Astrocyte (in vitro differentiated cells and primary cell): ENCODE measurements at regions not wholly inside any gene's neighbourhood (a gene's known extent, or its start where the extent isn't known, plus 50 kb on each side); places are given as distances from the start of the nearest gene placed in this dataset.
A peak's percentile ranks its signal among the peaks of the same experiment; 100 is the strongest.

Experiments used
- DNase-seq: peaks from one replicate; pipeline ENCODE4 v3.0.0-alpha.2; 2010; ENCODE audit warnings: low read depth
- FAIRE-seq: peaks from 2 replicates; lab custom pipeline; 2011; peaks lifted over from hg19 to GRCh38; lab: Jason Lieb, UNC
- H2AFZ ChIP-seq: 2 replicates; pipeline ENCODE4 v1.6.0; 2012; ENCODE audit warnings: low read depth, low read length, inconsistent platforms
- H3K27ac ChIP-seq: 2 replicates; pipeline ENCODE4 v1.5.1; 2011; ENCODE audit warnings: low read depth, low read length, inconsistent platforms
- H3K27me3 ChIP-seq: 2 replicates; pipeline ENCODE4 v1.6.0; 2011; ENCODE audit warnings: low read length, inconsistent platforms; ENCODE audit not compliant: insufficient read depth
- H3K36me3 ChIP-seq: 2 replicates; pipeline ENCODE4 v1.5.1; 2011; ENCODE audit warnings: low read length, inconsistent platforms; ENCODE audit not compliant: insufficient read depth
- H3K4me1 ChIP-seq: 2 replicates; pipeline ENCODE4 v1.5.1; 2011; ENCODE audit warnings: low read length, inconsistent platforms; ENCODE audit not compliant: insufficient read depth
- H3K4me2 ChIP-seq: 2 replicates; pipeline ENCODE4 v1.6.0; 2012; ENCODE audit warnings: low read length, inconsistent platforms
- H3K4me3 ChIP-seq: 2 replicates; pipeline ENCODE4 v1.5.1; 2011; ENCODE audit warnings: low read depth, mild to moderate bottlenecking, low read length, inconsistent platforms; ENCODE audit not compliant: insufficient read depth
- H3K79me2 ChIP-seq: 2 replicates; pipeline ENCODE4 v1.6.0; 2012; ENCODE audit warnings: mild to moderate bottlenecking, low read length, inconsistent platforms; ENCODE audit not compliant: insufficient read depth
- H3K9ac ChIP-seq: 2 replicates; pipeline ENCODE4 v1.6.0; 2012; ENCODE audit warnings: mild to moderate bottlenecking, low read length, inconsistent platforms
- H3K9me3 ChIP-seq: 2 replicates; pipeline ENCODE4 v1.5.1; 2012; ENCODE audit warnings: low read depth, mild to moderate bottlenecking, low read length, inconsistent platforms; ENCODE audit not compliant: insufficient read depth
- H4K20me1 ChIP-seq: 2 replicates; pipeline ENCODE4 v1.6.0; 2012; ENCODE audit warnings: low read length, inconsistent platforms; ENCODE audit not compliant: insufficient read depth
- H3K27ac Mint-ChIP-seq: one replicate; pipeline ENCODE4 v1.8.0; 2021; ENCODE audit warnings: mild to moderate bottlenecking, mixed read lengths; ENCODE audit not compliant: unreplicated experiment
- H3K27me3 Mint-ChIP-seq: one replicate; pipeline ENCODE4 v1.8.0; 2021; ENCODE audit warnings: low read depth, mixed read lengths; ENCODE audit not compliant: unreplicated experiment
- H3K36me3 Mint-ChIP-seq: one replicate; pipeline ENCODE4 v1.8.0; 2021; ENCODE audit warnings: low read depth, mixed read lengths; ENCODE audit not compliant: unreplicated experiment
- H3K4me1 Mint-ChIP-seq: one replicate; pipeline ENCODE4 v1.8.0; 2021; ENCODE audit warnings: low read depth, mixed read lengths; ENCODE audit not compliant: unreplicated experiment
- H3K4me3 Mint-ChIP-seq: one replicate; pipeline ENCODE4 v1.8.0; 2021; ENCODE audit warnings: mild to moderate bottlenecking, moderate library complexity, mixed read lengths; ENCODE audit not compliant: unreplicated experiment
- H3K9me3 Mint-ChIP-seq: one replicate; pipeline ENCODE4 v1.8.0; 2021; ENCODE audit warnings: mild to moderate bottlenecking, mixed read lengths; ENCODE audit not compliant: unreplicated experiment
- EZH2 ChIP-seq: IDR thresholded peaks from 2 replicates; pipeline ENCODE4 v1.6.1; 2012; ENCODE audit warnings: mild to moderate bottlenecking, low read length, inconsistent platforms; ENCODE audit not compliant: insufficient read depth
- TF ChIP-seq, protein P1 (sequence below): IDR thresholded peaks from 2 replicates; pipeline ENCODE4 v1.5.1; 2011; ENCODE audit warnings: low read depth, mild to moderate bottlenecking, inconsistent platforms, low read length, moderate library complexity; ENCODE audit not compliant: insufficient read depth

DNA sequence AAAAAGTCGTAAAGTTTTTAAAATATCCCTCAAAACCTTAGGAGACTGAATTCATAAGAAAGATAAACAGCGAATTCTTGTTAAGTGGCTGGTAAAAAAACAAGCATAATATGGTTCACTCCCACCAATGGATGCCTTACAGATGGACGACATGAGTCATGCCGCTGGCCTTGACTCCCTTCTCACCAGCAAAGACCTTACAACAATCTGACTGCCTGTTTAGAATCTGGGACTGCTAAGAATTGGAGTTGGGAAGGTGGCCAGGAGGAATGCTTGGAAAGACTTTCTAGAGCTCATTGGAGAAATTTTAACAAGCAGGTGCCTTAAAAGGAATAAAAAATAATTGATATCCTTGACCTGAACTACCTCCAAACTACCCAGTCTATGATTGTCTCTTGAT, 206.9 kb upstream of the FMN2 start:
- Histone ChIP-seq H3K27ac (no peak overlapping the region), H3K79me2 (no peaks in the 10 kb centered on the region), H3K9me3 (no peaks in the 10 kb centered on the region), H3K9ac (no peak overlapping the region), H3K4me1 (no peaks in the 10 kb centered on the region), H4K20me1 (no peaks in the 10 kb centered on the region), H3K27me3 (no peaks in the 10 kb centered on the region), H3K4me2 (no peak overlapping the region), H2AFZ (no peak overlapping the region), H3K36me3 (no peaks in the 10 kb centered on the region), H3K4me3 (no peak overlapping the region)
- DNase-seq (peak; percentile 23), FAIRE-seq (no peak)
- Mint-ChIP-seq H3K4me3 (no peak overlapping the region), H3K27ac (no peak overlapping the region), H3K36me3 (no peaks in the 10 kb centered on the region), H3K4me1 (no peaks in the 10 kb centered on the region), H3K9me3 (no peaks in the 10 kb centered on the region), H3K27me3 (no peaks in the 10 kb centered on the region)
- TF ChIP-seq, protein P1, sequence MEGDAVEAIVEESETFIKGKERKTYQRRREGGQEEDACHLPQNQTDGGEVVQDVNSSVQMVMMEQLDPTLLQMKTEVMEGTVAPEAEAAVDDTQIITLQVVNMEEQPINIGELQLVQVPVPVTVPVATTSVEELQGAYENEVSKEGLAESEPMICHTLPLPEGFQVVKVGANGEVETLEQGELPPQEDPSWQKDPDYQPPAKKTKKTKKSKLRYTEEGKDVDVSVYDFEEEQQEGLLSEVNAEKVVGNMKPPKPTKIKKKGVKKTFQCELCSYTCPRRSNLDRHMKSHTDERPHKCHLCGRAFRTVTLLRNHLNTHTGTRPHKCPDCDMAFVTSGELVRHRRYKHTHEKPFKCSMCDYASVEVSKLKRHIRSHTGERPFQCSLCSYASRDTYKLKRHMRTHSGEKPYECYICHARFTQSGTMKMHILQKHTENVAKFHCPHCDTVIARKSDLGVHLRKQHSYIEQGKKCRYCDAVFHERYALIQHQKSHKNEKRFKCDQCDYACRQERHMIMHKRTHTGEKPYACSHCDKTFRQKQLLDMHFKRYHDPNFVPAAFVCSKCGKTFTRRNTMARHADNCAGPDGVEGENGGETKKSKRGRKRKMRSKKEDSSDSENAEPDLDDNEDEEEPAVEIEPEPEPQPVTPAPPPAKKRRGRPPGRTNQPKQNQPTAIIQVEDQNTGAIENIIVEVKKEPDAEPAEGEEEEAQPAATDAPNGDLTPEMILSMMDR, result no peak
- TF ChIP-seq EZH2, result no peak

GRCh38 chr1:239886266-239886665, 205.4 kb upstream of the FMN2 start:
- no peaks in the 10 kb centered on the region for H3K4me1 Mint-ChIP-seq
- no peak for TF ChIP-seq EZH2
- TF ChIP-seq, protein P1, result no peak

DNA sequence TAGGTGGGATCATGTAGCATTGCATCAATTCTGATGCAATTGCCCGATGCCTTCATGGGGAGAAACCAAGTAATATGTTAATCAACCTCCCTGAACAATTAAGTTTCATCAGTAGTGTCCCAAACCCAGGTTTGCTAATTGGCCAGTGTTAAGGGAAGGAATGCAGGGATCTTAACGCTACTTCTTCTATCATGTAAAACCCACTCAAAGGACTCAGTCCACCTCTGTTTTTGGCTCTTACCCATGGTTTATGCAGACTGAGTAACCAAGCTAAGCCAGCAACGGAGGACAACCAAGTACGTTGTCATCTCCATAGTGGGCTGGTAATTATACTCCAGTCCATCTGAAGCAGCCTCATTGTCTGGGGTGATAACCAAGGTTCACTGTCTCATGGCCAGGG, 203.0 kb upstream of the FMN2 start:
- no peaks in the 10 kb centered on the region for H3K4me1 ChIP-seq
- H3K4me3 ChIP-seq, result no peak overlapping the region
- Mint-ChIP-seq H3K4me3 (no peak overlapping the region), H3K9me3 (no peaks in the 10 kb centered on the region), H3K36me3 (no peaks in the 10 kb centered on the region), H3K27ac (no peak overlapping the region), H3K4me1 (peaks cover 1% of the 10 kb centered on the region), H3K27me3 (no peaks in the 10 kb centered on the region)
- H3K27me3 ChIP-seq, result no peaks in the 10 kb centered on the region
- DNase-seq (no peak), FAIRE-seq (no peak)
- no peak overlapping the region for H3K4me2 ChIP-seq
- TF ChIP-seq, protein P1, result no peak
- no peak for TF ChIP-seq EZH2
- H4K20me1 ChIP-seq, result no peaks in the 10 kb centered on the region
- no peak overlapping the region for H2AFZ ChIP-seq
- H3K79me2 ChIP-seq, result no peaks in the 10 kb centered on the region
- H3K27ac ChIP-seq, result no peak overlapping the region
- no peak overlapping the region for H3K9ac ChIP-seq
- no peaks in the 10 kb centered on the region for H3K9me3 ChIP-seq
- H3K36me3 ChIP-seq, result no peaks in the 10 kb centered on the region

More at GRCh38 chr1:239886266-239886665, 205.4 kb upstream of the FMN2 start:
- no peak overlapping the region for H3K4me2 ChIP-seq
- no peak overlapping the region for H3K4me3 ChIP-seq
- H3K27ac ChIP-seq, result no peak overlapping the region
- Mint-ChIP-seq H3K36me3 (no peaks in the 10 kb centered on the region), H3K27me3 (no peaks in the 10 kb centered on the region), H3K4me3 (no peak overlapping the region), H3K27ac (no peak overlapping the region), H3K9me3 (no peaks in the 10 kb centered on the region)
- H3K9me3 ChIP-seq, result no peaks in the 10 kb centered on the region
- H3K27me3 ChIP-seq, result no peaks in the 10 kb centered on the region
- H4K20me1 ChIP-seq, result no peaks in the 10 kb centered on the region
- no peaks in the 10 kb centered on the region for H3K79me2 ChIP-seq
- H2AFZ ChIP-seq, result no peak overlapping the region
- no peak for DNase-seq
- no peaks in the 10 kb centered on the region for H3K4me1 ChIP-seq
- no peaks in the 10 kb centered on the region for H3K36me3 ChIP-seq
- no peak for FAIRE-seq
- H3K9ac ChIP-seq, result no peak overlapping the region
